WI38 (cell line): ENCODE measurements at regions not wholly inside any gene's neighbourhood (a gene's known extent, or its start where the extent isn't known, plus 50 kb on each side); places are given as distances from the start of the nearest gene placed in this dataset.

Source experiments
- H3K4me3 ChIP-seq: 2 replicates; pipeline ENCODE4 v1.5.1; 2011; ENCODE audit warnings: low read depth, mild to moderate bottlenecking, control low read depth, low read length
- CTCF ChIP-seq: IDR thresholded peaks from 2 replicates; pipeline ENCODE4 v1.5.1; 2012; ENCODE audit warnings: low read depth, mild to moderate bottlenecking, control low read depth, low read length

GRCh38 chr2:160917850-160918249 lies 242.4 kb upstream of the TANK start:
- no peak for TF ChIP-seq CTCF
- no peak overlapping the region for H3K4me3 ChIP-seq

- no peak overlapping the region for H3K4me3 ChIP-seq
- no peak for TF ChIP-seq CTCF
Measured at GRCh38 chr2:160918258-160918657, 242.0 kb upstream of the TANK start.

DNA sequence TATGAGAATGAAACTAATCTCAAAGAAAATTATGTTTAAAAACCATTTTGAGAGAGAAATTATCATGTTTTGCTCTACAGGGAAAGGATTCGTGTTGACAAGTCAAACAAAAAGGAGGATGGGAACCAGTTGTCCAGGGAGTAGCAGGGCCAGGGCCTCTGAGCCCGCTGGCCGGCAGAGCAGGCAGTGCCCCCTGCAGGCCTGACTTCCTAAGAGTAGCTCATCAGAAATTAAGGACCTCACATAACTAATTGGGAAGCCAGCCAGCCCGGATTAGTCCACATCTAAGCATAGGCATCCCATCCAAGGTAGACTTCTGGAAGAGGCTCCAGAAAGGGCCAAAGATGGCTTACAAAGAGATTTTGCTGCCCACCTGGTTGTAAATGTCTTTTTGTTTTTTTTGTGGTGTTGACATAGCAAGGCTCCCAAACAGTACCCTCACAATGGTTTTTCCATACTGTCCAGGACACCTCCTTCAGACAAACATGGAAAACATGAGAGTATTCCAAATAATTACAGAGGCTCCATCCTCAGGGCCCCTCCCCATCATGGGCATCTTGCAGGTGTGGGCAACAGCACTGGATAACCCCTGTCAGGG lies 241.2 kb upstream of the TANK start:
- no peak overlapping the region for H3K4me3 ChIP-seq
- peak; percentile 57 for TF ChIP-seq CTCF

DNA sequence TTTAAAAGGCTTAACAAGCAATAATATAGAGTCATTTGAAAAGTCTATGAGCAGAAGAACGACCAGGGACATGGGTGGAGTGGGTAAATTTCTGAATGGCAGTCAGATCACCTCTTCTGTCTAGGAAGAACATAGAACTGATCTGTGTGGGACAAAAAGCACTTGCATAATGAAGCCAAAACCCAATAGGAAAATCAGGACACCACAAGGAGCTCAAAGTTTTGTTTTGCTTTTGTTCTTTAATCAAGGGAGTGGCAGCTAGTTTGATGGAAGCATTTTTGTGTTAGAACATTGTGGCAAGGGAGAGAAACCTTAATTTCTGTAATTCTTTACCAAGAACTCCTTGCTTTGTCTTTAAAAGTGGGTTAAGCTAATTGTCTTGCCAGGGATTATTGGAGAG lies 240.2 kb upstream of the TANK start:
- H3K4me3 ChIP-seq: no peak overlapping the region
- TF ChIP-seq CTCF: no peak

- no peak for TF ChIP-seq CTCF
- H3K4me3 ChIP-seq: peak overlapping the region; percentile 38
Measured at GRCh38 chr2:160920791-160921303, 239.4 kb upstream of the TANK start.

DNA sequence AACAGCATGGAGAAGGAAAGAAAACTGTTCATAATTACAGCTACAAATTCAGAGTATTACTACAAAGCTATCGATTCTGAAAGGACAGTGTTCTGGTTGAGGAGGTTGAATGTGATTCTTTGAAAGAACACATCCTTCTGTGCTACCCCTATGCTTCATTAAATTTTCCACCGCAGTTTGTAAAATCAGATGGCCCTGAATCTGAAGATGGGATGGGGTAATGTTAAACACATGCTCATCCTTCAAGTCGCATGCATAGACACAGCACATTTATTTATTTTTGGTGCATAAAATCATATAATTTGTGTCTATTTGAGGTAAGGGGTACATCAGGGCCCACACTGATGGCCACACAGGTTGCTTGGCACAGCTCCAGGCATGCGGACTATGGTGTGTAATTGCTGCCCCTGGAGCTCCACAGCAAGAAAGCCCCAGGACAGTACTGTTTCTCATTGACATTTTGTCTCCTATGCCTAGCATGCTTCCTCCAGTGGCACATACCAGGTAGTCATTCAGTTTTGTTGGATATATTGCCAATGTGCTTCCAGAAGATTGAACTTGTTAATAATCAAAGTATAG lies 238.8 kb upstream of the TANK start:
- H3K4me3 ChIP-seq: no peak overlapping the region
- no peak for TF ChIP-seq CTCF

DNA sequence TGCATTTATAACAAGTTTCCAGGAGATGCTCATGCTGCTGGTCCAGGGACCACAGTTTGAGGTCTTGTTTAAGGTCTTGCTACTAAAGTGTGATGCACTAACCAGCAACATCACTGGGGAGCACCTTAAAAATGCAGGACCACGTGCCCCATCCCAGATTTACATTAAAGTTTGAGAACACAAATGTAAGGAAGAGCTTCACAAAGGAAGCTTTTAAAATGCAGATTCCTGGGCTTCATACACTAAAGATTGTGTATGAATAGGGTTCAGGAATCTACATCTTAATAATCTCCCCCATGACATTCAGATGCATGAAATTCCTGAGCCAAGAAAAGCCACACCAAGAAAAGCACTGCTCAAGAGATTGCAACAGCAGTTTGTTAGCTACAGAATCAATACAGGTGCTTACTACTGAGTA lies 235.3 kb upstream of the TANK start:
- no peak overlapping the region for H3K4me3 ChIP-seq
- TF ChIP-seq CTCF: no peak
